Astrocyte of the spinal cord (primary cell): ENCODE measurements at regions not wholly inside any gene's neighbourhood (a gene's known extent, or its start where the extent isn't known, plus 50 kb on each side); places are given as distances from the start of the nearest gene placed in this dataset.

ENCODE experiments used
- DNase-seq: peaks from one replicate; pipeline ENCODE4 v3.0.0; 2011; ENCODE audit warnings: low read depth, low spot score
- H3K4me3 ChIP-seq: 2 replicates; pipeline ENCODE4 v1.5.1; 2011; ENCODE audit warnings: low read depth, mild to moderate bottlenecking, low read length, moderate library complexity
- CTCF ChIP-seq: IDR thresholded peaks from 2 replicates; pipeline ENCODE4 v1.5.1; 2012; ENCODE audit warnings: low read depth, mild to moderate bottlenecking, low read length, inconsistent platforms
- in situ Hi-C: cut with HindIII; loops from 2 replicates; pipeline ENCODE4 v1.10.0; 2017; ENCODE audit warnings: low sequenced_read_pairs

DNA sequence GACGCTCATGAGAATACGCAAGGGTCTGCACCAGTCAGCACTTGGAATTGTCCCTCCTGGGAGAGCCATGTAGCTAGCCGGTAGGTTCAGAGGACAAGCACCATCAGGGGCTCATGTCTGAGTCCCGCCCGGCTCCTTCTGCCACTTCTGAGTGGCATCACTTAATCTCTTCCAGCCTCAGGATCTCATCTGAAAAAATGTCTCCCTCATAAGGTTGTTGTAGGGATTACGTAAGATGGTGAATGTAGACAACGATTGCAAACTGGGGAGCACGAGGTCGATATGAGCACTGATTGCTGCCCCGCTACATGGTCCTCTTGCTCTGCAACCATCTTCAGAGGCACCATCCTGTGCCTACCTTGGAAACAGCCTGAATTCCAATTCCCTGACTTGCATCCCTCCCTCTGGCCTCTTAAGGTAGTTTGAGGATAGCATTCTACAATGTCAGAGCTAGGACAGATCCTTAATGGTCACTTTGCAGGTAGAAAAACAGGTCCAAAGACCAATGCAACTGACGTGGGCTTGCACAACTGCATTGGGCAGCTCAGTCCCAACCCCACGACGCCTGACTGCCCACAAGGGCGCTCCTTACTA, 115.8 kb upstream of the TMEM45B start:
- no peak for DNase-seq
- H3K4me3 ChIP-seq = no peak overlapping the region
- peak; percentile 24 for TF ChIP-seq CTCF
- in situ Hi-C loops = no loop called here

DNA sequence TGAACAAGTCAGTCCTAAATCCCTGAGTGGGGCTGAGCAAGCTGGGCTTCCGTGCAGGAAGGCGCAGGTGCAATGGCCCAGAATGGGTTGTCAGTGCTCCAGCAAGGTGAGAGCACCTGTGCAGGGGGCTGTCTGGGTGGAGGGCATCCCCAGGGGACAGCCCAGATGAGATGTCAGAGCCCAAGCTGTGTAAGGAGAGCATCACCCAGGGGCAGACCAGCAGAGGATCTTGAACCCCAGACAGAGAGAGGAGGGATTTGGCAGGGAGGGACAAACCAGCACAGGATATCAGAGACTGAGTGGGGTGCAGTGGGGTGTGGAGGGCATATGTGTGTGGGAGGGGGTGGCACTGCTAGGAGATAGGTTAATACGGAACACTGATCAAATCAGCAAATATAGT, 114.9 kb upstream of the TMEM45B start:
- no peak for DNase-seq
- TF ChIP-seq CTCF = no peak
- in situ Hi-C loops = no loop called here
- H3K4me3 ChIP-seq = no peak overlapping the region

GRCh38 chr11:129701706-129702105, 113.9 kb upstream of the TMEM45B start:
- TF ChIP-seq CTCF = no peak
- in situ Hi-C loops = no loop called here
- DNase-seq = no peak
- H3K4me3 ChIP-seq = no peak overlapping the region

- H3K4me3 ChIP-seq = no peak overlapping the region
- TF ChIP-seq CTCF = no peak
- no peak for DNase-seq
- in situ Hi-C loops = no loop called here
Measured at GRCh38 chr11:129702410-129703398, 112.9 kb upstream of the TMEM45B start.

GRCh38 chr11:129703846-129704245, 111.8 kb upstream of the TMEM45B start:
- in situ Hi-C loops = no loop called here
- no peak for DNase-seq
- no peak for TF ChIP-seq CTCF
- H3K4me3 ChIP-seq = no peak overlapping the region

GRCh38 chr11:129704831-129705230, 110.8 kb upstream of the TMEM45B start:
- no peak overlapping the region for H3K4me3 ChIP-seq
- in situ Hi-C loops = no loop called here
- no peak for TF ChIP-seq CTCF
- DNase-seq = no peak
